Fibroblast of lung (primary cell): ENCODE measurements at regions not wholly inside any gene's neighbourhood (a gene's known extent, or its start where the extent isn't known, plus 50 kb on each side); places are given as distances from the start of the nearest gene placed in this dataset.

Experiments
- DNase-seq, 2 donors: peaks; one replicate each; pipeline versions ENCODE4 v3.0.0 to v3.0.0-alpha.2; 2010; ENCODE audit warnings: low read depth in 2 of 2
- H2AFZ ChIP-seq: 2 replicates; pipeline ENCODE4 v1.5.1; 2012; ENCODE audit warnings: low read length, control low read depth, inconsistent platforms
- H3K27ac ChIP-seq: 2 replicates; pipeline ENCODE4 v1.5.1; 2011; ENCODE audit warnings: low read length, control low read depth; ENCODE audit not compliant: insufficient read depth
- H3K27me3 ChIP-seq: 2 replicates; pipeline ENCODE4 v1.5.1; 2011; ENCODE audit warnings: mild to moderate bottlenecking, low read length; ENCODE audit not compliant: control insufficient read depth, insufficient read depth
- H3K36me3 ChIP-seq: 2 replicates; pipeline ENCODE4 v1.5.1; 2011; ENCODE audit warnings: low read length; ENCODE audit not compliant: control insufficient read depth, insufficient read depth
- H3K4me1 ChIP-seq: 2 replicates; pipeline ENCODE4 v1.5.1; 2011; ENCODE audit warnings: low read length; ENCODE audit not compliant: control insufficient read depth, insufficient read depth; ENCODE audit errors: extremely low read depth
- H3K4me2 ChIP-seq: 2 replicates; pipeline ENCODE4 v1.5.1; 2011; ENCODE audit warnings: low read length, control low read depth; ENCODE audit not compliant: insufficient read depth; ENCODE audit errors: extremely low read depth
- H3K4me3 ChIP-seq, 4 experiments: fragments of 200-600 bp in 1 of 4; sonication (generic) in 1 of 4; replicated peaks in 1 of 4; 2 replicates each; pipeline ENCODE4 v1.5.1; 2011 to 2016; ENCODE audit warnings: low read length in 4 of 4, low read depth in 3 of 4, mild to moderate bottlenecking in 3 of 4, control low read depth in 2 of 4, inconsistent platforms in 1 of 4, mixed read lengths in 1 of 4; ENCODE audit not compliant: insufficient read depth in 1 of 4; ENCODE audit errors: control extremely low read depth in 1 of 4
- H3K79me2 ChIP-seq: 2 replicates; pipeline ENCODE4 v1.5.1; 2012; ENCODE audit warnings: mild to moderate bottlenecking, low read length, inconsistent platforms; ENCODE audit not compliant: control insufficient read depth, insufficient read depth
- H3K9ac ChIP-seq: 2 replicates; pipeline ENCODE4 v1.5.1; 2011; ENCODE audit warnings: mild to moderate bottlenecking, low read length, control low read depth; ENCODE audit not compliant: insufficient read depth
- H3K9me3 ChIP-seq: 2 replicates; pipeline ENCODE4 v1.5.1; 2012; ENCODE audit warnings: low read depth, low read length; ENCODE audit not compliant: control insufficient read depth, insufficient read depth
- H4K20me1 ChIP-seq: 2 replicates; pipeline ENCODE4 v1.5.1; 2011; ENCODE audit warnings: low read length; ENCODE audit not compliant: control insufficient read depth, insufficient read depth; ENCODE audit errors: extremely low read depth
- EZH2 ChIP-seq: IDR thresholded peaks from 2 replicates; pipeline ENCODE4 v1.5.1; 2012; ENCODE audit warnings: low read length, control low read depth, mild to moderate bottlenecking; ENCODE audit errors: missing control alignments
- TF ChIP-seq, protein P1 (sequence below), 2 donors: IDR thresholded peaks in 1 of 2; conservative IDR thresholded peaks in 1 of 2; 1 replicate in 1 of 2; 2 replicates in 1 of 2; pipeline ENCODE4 v1.5.1; 2011 to 2012; ENCODE audit warnings: low read length in 2 of 2, control low read depth in 1 of 2, inconsistent platforms in 1 of 2, low read depth in 1 of 2, mild to moderate bottlenecking in 1 of 2

DNA sequence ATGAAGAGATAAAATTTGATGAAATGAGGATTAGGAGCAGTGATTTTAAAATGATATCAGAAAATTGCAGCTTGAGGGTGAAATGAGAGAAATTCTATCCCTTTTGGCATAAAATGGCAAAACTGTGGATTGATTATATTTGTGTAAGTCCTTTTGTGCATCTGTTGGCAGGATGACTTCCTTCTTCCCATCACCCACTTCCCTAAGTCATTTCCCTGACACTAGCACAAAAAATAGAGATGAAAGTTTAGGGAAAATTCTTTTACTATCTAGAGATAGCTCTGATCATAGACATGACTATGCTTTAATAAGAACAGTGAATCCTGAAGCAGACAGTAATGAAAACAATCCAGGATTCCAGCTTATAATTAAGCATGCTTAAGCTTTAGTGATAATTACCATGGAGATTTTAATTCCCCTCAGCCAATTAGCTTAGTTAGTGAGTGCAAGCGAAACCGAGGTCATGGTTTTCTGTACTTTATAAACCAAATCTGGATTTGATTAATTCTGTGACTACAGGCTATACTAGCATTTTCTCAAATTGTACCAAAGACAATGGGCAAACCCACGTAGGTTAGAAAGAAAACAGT is 163.6 kb upstream of the TARS1 start:
- Histone ChIP-seq H3K27ac (no peak overlapping the region), H3K4me3 (no peak overlapping the region), H3K27me3 (no peaks in the 10 kb centered on the region), H2AFZ (no peak overlapping the region), H3K79me2 (no peaks in the 10 kb centered on the region), H4K20me1 (no peaks in the 10 kb centered on the region), H3K9me3 (no peaks in the 10 kb centered on the region), H3K4me1 (peaks cover 5% of the 10 kb centered on the region), H3K9ac (no peak overlapping the region), H3K4me2 (no peak overlapping the region), H3K36me3 (no peaks in the 10 kb centered on the region)
- DNase-seq = no peak
- no peak for TF ChIP-seq EZH2
- TF ChIP-seq, protein P1, sequence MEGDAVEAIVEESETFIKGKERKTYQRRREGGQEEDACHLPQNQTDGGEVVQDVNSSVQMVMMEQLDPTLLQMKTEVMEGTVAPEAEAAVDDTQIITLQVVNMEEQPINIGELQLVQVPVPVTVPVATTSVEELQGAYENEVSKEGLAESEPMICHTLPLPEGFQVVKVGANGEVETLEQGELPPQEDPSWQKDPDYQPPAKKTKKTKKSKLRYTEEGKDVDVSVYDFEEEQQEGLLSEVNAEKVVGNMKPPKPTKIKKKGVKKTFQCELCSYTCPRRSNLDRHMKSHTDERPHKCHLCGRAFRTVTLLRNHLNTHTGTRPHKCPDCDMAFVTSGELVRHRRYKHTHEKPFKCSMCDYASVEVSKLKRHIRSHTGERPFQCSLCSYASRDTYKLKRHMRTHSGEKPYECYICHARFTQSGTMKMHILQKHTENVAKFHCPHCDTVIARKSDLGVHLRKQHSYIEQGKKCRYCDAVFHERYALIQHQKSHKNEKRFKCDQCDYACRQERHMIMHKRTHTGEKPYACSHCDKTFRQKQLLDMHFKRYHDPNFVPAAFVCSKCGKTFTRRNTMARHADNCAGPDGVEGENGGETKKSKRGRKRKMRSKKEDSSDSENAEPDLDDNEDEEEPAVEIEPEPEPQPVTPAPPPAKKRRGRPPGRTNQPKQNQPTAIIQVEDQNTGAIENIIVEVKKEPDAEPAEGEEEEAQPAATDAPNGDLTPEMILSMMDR (conservative IDR thresholded peaks at IDR 0.05 in 1 of 2, IDR thresholded peaks at IDR 0.05 in 1 of 2; ENCODE audit: low read depth in 1 of 2, low read length in 2 of 2) = no peak

DNA sequence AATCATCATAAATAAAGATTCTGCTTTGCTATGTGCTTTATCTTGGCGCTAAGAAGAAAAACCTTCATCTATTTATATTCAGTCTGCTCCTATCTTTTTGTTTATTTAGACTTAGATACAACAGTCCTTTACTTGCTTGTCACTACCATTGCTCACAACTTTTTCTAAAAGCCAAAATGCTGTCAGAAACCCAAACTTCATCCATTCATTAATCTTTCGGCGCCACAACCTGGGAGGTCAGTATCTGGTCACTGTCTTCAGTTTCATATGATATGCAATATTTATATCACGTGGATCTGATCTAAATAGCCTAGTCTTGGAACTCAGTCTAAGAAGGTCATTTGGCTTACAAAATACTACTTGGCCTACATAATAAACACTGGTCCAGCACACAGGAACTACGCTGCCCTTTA is 159.3 kb upstream of the TARS1 start:
- Histone ChIP-seq H3K4me3 (no peak overlapping the region), H3K9me3 (no peaks in the 10 kb centered on the region), H3K27ac (no peak overlapping the region), H4K20me1 (no peaks in the 10 kb centered on the region), H3K79me2 (no peaks in the 10 kb centered on the region), H3K27me3 (no peaks in the 10 kb centered on the region), H3K36me3 (no peaks in the 10 kb centered on the region), H2AFZ (no peak overlapping the region), H3K4me2 (no peak overlapping the region), H3K9ac (no peak overlapping the region), H3K4me1 (no peaks in the 10 kb centered on the region)
- peak; percentile 60 to 67 for DNase-seq
- TF ChIP-seq, protein P1 (conservative IDR thresholded peaks at IDR 0.05 in 1 of 2, IDR thresholded peaks at IDR 0.05 in 1 of 2; ENCODE audit: low read depth in 1 of 2, low read length in 2 of 2) = no peak
- no peak for TF ChIP-seq EZH2

DNA sequence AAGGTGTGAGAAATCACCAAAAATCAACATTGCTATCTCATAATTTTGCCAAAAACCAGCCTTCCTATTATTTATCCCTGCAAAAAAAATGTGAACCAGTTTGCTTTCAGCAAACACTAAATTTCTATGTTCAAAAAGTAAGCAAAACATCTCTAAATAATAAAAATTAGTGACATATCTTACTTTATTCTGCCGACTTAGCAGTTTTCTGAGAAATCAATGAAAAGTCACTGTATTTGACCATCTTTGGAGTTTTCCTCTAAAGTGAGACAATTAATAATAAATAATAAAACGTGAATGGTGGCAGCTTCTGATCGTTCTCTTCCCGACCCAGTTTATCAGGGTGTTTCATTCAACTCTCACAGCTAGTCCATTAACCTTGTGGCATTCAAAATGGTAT is 158.6 kb upstream of the TARS1 start:
- Histone ChIP-seq H3K9ac (no peak overlapping the region), H3K27me3 (no peaks in the 10 kb centered on the region), H2AFZ (no peak overlapping the region), H3K79me2 (no peaks in the 10 kb centered on the region), H3K27ac (no peak overlapping the region), H3K9me3 (no peaks in the 10 kb centered on the region), H4K20me1 (no peaks in the 10 kb centered on the region), H3K36me3 (no peaks in the 10 kb centered on the region), H3K4me3 (no peak overlapping the region), H3K4me1 (no peaks in the 10 kb centered on the region), H3K4me2 (no peak overlapping the region)
- no peak for DNase-seq
- no peak for TF ChIP-seq EZH2
- TF ChIP-seq, protein P1 (conservative IDR thresholded peaks at IDR 0.05 in 1 of 2, IDR thresholded peaks at IDR 0.05 in 1 of 2; ENCODE audit: low read depth in 1 of 2, low read length in 2 of 2) = no peak
